ENCODE measurements at regions not wholly inside any gene's neighbourhood (a gene's known extent, or its start where the extent isn't known, plus 50 kb on each side); places are given as distances from the start of the nearest gene placed in this dataset.

GRCh38 chr4:12140864-12141263 is 712.2 kb upstream of the HS3ST1 start:
- no peak overlapping the region for H3K4me3 ChIP-seq (ENCODE audit: low read depth in 1 of 3, low read length in 3 of 3)
- no peak for DNase-seq (ENCODE audit: low spot score)
- H3K9me3 ChIP-seq (ENCODE audit: control insufficient read depth in 4 of 4, low read length in 3 of 4): no peaks in the 10 kb centered on the region
- no peaks in the 10 kb centered on the region for H3K4me1 ChIP-seq (ENCODE audit: control insufficient read depth in 4 of 4, insufficient read depth in 4 of 4, low read length in 3 of 4)
- TF ChIP-seq FOXA1 (IDR thresholded peaks at IDR 0.05) (no peak), CTCF (IDR thresholded peaks at IDR 0.05; ENCODE audit: low read depth, low read length, missing input control) (no peak), YY1 (IDR thresholded peaks at IDR 0.05) (no peak), SP1 (IDR thresholded peaks at IDR 0.05) (no peak), RAD21 (IDR thresholded peaks at IDR 0.05) (no peak), NR2F2 (IDR thresholded peaks at IDR 0.05) (no peak)
- TF ChIP-seq, protein P1, sequence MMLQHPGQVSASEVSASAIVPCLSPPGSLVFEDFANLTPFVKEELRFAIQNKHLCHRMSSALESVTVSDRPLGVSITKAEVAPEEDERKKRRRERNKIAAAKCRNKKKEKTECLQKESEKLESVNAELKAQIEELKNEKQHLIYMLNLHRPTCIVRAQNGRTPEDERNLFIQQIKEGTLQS (IDR thresholded peaks at IDR 0.05): no peak
- H3K9ac ChIP-seq (ENCODE audit: low read depth in 1 of 2, low read length in 2 of 2): no peak overlapping the region
- H3K27ac ChIP-seq (ENCODE audit: low read depth in 1 of 2, low read length in 2 of 2): no peak overlapping the region
- H3K36me3 ChIP-seq (ENCODE audit: control insufficient read depth in 4 of 4, insufficient read depth in 3 of 4, low read depth in 1 of 4, low read length in 3 of 4): no peaks in the 10 kb centered on the region
- H3K27me3 ChIP-seq (ENCODE audit: control insufficient read depth in 4 of 4, insufficient read depth in 4 of 4, low read length in 3 of 4): no peaks in the 10 kb centered on the region

DNA sequence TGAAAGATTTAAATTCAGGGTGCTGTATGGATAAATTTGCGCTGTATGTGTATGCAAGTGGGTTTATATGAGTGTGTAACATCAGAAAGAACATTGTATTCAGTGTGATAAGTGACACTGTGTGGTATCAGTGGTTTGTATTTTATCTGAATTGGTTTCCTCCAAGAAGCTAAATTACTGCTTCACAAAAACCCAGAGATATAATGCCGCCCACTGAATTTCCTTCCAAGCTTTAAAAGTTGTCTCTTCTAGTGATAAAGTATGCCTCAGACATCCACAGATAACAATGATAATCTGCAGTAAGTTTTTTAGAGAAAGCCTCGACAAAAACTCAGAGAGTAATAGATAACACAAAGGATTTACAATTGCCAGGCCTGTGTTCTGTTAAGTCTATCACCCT is 710.6 kb upstream of the HS3ST1 start:
- Histone ChIP-seq H3K27ac (ENCODE audit: low read depth in 1 of 2, low read length in 2 of 2) (no peak overlapping the region), H3K9me3 (ENCODE audit: control insufficient read depth in 4 of 4, low read length in 3 of 4) (no peaks in the 10 kb centered on the region), H3K27me3 (ENCODE audit: control insufficient read depth in 4 of 4, insufficient read depth in 4 of 4, low read length in 3 of 4) (no peaks in the 10 kb centered on the region), H3K4me1 (ENCODE audit: control insufficient read depth in 4 of 4, insufficient read depth in 4 of 4, low read length in 3 of 4) (no peaks in the 10 kb centered on the region), H3K36me3 (ENCODE audit: control insufficient read depth in 4 of 4, insufficient read depth in 3 of 4, low read depth in 1 of 4, low read length in 3 of 4) (no peaks in the 10 kb centered on the region), H3K9ac (ENCODE audit: low read depth in 1 of 2, low read length in 2 of 2) (no peak overlapping the region), H3K4me3 (ENCODE audit: low read depth in 1 of 3, low read length in 3 of 3) (no peak overlapping the region)
- 49% methylated on average over 3 of the region's 3 CpGs for WGBS
- TF ChIP-seq, protein P1 (IDR thresholded peaks at IDR 0.05): no peak
- TF ChIP-seq ZBTB33 (IDR thresholded peaks at IDR 0.05): no peak
- TF ChIP-seq HNF4A (conservative IDR thresholded peaks at IDR 0.05): no peak
- TF ChIP-seq, protein P2, sequence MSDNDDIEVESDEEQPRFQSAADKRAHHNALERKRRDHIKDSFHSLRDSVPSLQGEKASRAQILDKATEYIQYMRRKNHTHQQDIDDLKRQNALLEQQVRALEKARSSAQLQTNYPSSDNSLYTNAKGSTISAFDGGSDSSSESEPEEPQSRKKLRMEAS (IDR thresholded peaks at IDR 0.05): no peak
- no peak for TF ChIP-seq FOXA2 (IDR thresholded peaks at IDR 0.05)
- no peak for TF ChIP-seq EGR1 (IDR thresholded peaks at IDR 0.05; ENCODE audit: low read depth in 2 of 2)
- TF ChIP-seq FOXA1 (IDR thresholded peaks at IDR 0.05): no peak
- TF ChIP-seq YY1 (IDR thresholded peaks at IDR 0.05): no peak
- TF ChIP-seq REST (IDR thresholded peaks at IDR 0.05): no peak
- no peak for TF ChIP-seq TAF1 (conservative IDR thresholded peaks at IDR 0.05)
- TF ChIP-seq RAD21 (IDR thresholded peaks at IDR 0.05): no peak
- DNase-seq (ENCODE audit: low spot score): no peak
